Osteocyte (in vitro differentiated cells): ENCODE measurements at regions not wholly inside any gene's neighbourhood (a gene's known extent, or its start where the extent isn't known, plus 50 kb on each side); places are given as distances from the start of the nearest gene placed in this dataset.

Source experiments
- DNase-seq: peaks from one replicate; pipeline ENCODE4 v3.0.0; 2021; ENCODE audit warnings: mixed read lengths; ENCODE audit not compliant: unreplicated experiment; ENCODE audit errors: extremely low spot score
- H3K27ac Mint-ChIP-seq: one replicate; pipeline ENCODE4 v1.8.0; 2021; ENCODE audit warnings: mild to moderate bottlenecking, mixed read lengths; ENCODE audit not compliant: unreplicated experiment
- H3K27me3 Mint-ChIP-seq: one replicate; pipeline ENCODE4 v1.8.0; 2021; ENCODE audit warnings: mixed read lengths; ENCODE audit not compliant: unreplicated experiment
- H3K36me3 Mint-ChIP-seq: one replicate; pipeline ENCODE4 v1.8.0; 2021; ENCODE audit warnings: mixed read lengths; ENCODE audit not compliant: unreplicated experiment
- H3K4me1 Mint-ChIP-seq: one replicate; pipeline ENCODE4 v1.8.0; 2021; ENCODE audit warnings: mixed read lengths; ENCODE audit not compliant: unreplicated experiment
- H3K4me3 Mint-ChIP-seq: one replicate; pipeline ENCODE4 v1.8.0; 2021; ENCODE audit warnings: mild to moderate bottlenecking, moderate library complexity, mixed read lengths; ENCODE audit not compliant: unreplicated experiment
- H3K9me3 Mint-ChIP-seq: one replicate; pipeline ENCODE4 v1.8.0; 2021; ENCODE audit warnings: mixed read lengths; ENCODE audit not compliant: unreplicated experiment
- TF ChIP-seq, protein P1 (sequence below): fragments of 200-600 bp; sonication (generic); IDR thresholded peaks from 2 replicates; pipeline ENCODE4 v1.5.0; 2021; ENCODE audit warnings: antibody characterized with exemption, mild to moderate bottlenecking, moderate library complexity

DNA sequence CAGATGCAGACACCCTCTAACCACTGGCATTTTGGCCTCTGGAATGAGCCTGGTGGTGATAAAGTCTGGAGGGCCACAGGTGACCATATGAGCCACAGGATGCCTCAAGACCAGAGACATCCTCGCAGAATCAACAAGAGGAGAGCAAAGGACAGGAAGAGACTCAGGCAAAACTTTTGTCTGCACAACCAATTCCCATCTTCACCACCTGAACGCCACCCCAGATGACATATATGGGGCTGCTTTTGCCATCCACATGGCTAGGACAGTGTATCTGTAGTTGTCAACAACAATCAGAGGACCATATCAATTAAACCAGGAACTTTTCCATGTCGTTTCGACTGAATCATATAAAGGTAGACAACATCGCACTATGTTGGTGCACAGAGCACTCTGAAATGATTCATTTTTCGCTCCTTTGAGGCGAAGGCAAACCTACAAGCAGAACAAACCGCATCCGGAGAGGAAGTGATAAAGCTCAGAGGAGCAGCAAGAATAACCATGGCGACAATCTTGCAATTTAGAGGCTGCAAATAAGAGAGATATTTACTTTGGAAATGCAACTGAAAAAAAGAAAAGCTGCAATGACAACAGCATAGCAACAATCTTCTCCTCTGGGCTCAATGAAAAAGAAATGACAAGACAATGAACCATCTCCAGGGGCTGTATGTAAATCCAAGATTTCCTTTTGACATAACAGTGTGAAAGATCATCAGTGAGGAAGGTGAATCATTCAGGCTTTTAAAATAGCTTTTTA lies 204.5 kb downstream of the ARL4C start:
- no peaks in the 10 kb centered on the region for H3K27me3 Mint-ChIP-seq
- H3K4me1 Mint-ChIP-seq, result peaks cover 22% of the 10 kb centered on the region
- H3K27ac Mint-ChIP-seq, result no peak overlapping the region
- no peaks in the 10 kb centered on the region for H3K36me3 Mint-ChIP-seq
- peaks cover 7% of the 10 kb centered on the region for H3K9me3 Mint-ChIP-seq
- H3K4me3 Mint-ChIP-seq, result no peak overlapping the region
- TF ChIP-seq, protein P1, sequence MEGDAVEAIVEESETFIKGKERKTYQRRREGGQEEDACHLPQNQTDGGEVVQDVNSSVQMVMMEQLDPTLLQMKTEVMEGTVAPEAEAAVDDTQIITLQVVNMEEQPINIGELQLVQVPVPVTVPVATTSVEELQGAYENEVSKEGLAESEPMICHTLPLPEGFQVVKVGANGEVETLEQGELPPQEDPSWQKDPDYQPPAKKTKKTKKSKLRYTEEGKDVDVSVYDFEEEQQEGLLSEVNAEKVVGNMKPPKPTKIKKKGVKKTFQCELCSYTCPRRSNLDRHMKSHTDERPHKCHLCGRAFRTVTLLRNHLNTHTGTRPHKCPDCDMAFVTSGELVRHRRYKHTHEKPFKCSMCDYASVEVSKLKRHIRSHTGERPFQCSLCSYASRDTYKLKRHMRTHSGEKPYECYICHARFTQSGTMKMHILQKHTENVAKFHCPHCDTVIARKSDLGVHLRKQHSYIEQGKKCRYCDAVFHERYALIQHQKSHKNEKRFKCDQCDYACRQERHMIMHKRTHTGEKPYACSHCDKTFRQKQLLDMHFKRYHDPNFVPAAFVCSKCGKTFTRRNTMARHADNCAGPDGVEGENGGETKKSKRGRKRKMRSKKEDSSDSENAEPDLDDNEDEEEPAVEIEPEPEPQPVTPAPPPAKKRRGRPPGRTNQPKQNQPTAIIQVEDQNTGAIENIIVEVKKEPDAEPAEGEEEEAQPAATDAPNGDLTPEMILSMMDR, result no peak
- no peak for DNase-seq

DNA sequence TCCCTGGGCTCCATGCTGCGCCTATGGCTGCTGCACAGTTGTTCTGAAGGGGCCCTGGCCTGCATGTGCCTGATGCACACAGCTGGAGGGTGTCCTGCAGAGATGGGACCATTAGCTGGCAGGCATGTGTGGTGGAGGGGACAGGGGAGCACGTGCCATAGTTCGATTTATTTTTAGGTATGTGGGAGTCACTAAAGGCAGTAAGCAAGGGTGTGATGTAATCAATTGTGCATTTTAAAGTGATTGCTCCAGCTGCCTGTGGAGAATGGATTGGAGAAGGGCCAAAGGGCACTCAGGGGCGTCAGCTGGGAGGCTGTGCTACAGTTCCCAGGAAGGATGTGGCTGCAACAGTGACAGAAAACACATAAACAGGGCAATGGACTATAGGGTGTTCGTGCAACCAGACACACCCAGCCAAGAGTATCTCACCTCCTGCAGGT lies 205.1 kb downstream of the ARL4C start:
- H3K4me1 Mint-ChIP-seq, result peaks cover 26% of the 10 kb centered on the region
- DNase-seq, result no peak
- H3K27ac Mint-ChIP-seq, result no peak overlapping the region
- H3K4me3 Mint-ChIP-seq, result no peak overlapping the region
- no peaks in the 10 kb centered on the region for H3K27me3 Mint-ChIP-seq
- H3K9me3 Mint-ChIP-seq, result peaks cover 7% of the 10 kb centered on the region
- TF ChIP-seq, protein P1, result no peak
- H3K36me3 Mint-ChIP-seq, result no peaks in the 10 kb centered on the region

DNA sequence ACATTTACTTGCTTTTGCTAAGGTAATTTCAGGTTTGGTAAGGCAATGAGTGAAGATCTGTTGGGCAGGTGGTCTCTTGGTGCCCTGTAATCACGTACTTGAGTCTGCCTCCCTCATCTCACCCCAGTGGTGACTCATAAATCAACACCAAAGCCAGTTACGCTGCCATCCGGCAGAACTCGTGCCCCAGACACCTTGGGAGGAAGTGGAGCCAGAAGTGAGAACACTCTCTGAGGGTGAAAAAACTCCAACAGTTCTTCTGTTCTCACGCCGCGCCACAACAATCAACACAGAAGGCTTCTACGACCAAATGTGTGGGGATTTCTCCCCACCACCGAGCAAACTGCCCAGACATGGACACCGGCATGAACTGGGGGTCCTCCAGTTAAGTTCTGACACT lies 206.2 kb downstream of the ARL4C start:
- Mint-ChIP-seq H3K36me3 (no peaks in the 10 kb centered on the region), H3K4me3 (no peak overlapping the region), H3K4me1 (peaks cover 36% of the 10 kb centered on the region), H3K9me3 (peaks cover 7% of the 10 kb centered on the region), H3K27me3 (no peaks in the 10 kb centered on the region), H3K27ac (no peak overlapping the region)
- no peak for DNase-seq
- TF ChIP-seq, protein P1, result no peak

DNA sequence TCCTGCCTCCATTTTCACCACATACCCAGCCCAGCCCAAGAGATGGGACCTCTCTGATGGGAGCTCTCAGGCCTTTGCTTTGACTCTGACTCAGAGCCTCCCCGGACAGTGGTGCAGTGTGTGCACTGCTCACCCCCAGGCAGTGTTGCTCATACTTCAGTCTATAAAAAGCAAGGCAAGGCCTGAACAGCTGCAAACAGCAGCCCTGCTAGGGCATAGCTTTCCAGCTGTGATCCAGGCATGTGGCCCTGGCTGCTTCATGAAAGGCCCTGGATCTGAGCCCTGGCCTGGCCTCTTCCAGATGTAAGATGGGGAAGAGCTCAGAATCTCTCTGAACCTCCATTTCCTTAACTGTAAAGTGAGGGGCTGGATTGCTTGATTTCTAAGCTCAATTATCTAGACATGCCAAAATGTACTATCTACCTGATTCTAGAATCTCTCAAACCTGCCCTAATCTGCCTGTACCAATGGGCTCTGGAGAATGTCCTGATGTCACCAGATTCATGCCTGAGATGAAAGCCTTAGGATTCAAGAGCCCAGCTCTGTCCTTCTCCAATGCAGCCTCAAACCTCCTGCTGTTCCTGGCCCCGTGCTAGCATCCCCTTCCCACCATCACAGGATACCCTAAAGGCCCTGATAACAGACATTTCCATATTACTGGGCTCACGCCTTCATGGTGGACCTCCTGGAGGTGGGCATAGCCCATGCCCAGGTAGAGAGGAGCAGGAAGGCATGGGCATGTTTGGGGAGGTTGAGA lies 206.9 kb downstream of the ARL4C start:
- H3K4me1 Mint-ChIP-seq, result peaks cover 41% of the 10 kb centered on the region
- H3K9me3 Mint-ChIP-seq, result peaks cover 7% of the 10 kb centered on the region
- no peaks in the 10 kb centered on the region for H3K27me3 Mint-ChIP-seq

More for the DNA sequence above, 206.9 kb downstream of the ARL4C start:
- Mint-ChIP-seq H3K4me3 (no peak overlapping the region), H3K36me3 (no peaks in the 10 kb centered on the region), H3K27ac (peak overlapping the region; percentile 35)
- DNase-seq, result no peak
- TF ChIP-seq, protein P1, result no peak
